ENCODE measurements at regions not wholly inside any gene's neighbourhood (a gene's known extent, or its start where the extent isn't known, plus 50 kb on each side); places are given as distances from the start of the nearest gene placed in this dataset.
"Not testable (repeated sequence)": the region's sequence is repeated elsewhere in the genome, so short reads cannot be mapped to it uniquely, and the experiment has no call there.

GRCh38 chr4:189740118-189740517 is 200.6 kb upstream of the FRG1 start:
- H3K9me3 ChIP-seq (ENCODE audit: control insufficient read depth, insufficient read depth, low read length), result not testable (repeated sequence)

GRCh38 chr4:189740873-189741272 is 199.8 kb upstream of the FRG1 start:
- Histone ChIP-seq H3K9ac (ENCODE audit: low read depth, low read length) (no peak overlapping the region), H3K4me1 (ENCODE audit: control insufficient read depth, insufficient read depth, low read length) (no peaks in the 10 kb centered on the region), H3K9me3 (ENCODE audit: control insufficient read depth, insufficient read depth, low read length) (no peaks in the 10 kb centered on the region), H3K4me3 (ENCODE audit: low read depth, low read length) (no peak overlapping the region), H3K27me3 (ENCODE audit: control insufficient read depth, insufficient read depth, low read length) (no peaks in the 10 kb centered on the region), H3K36me3 (ENCODE audit: control insufficient read depth, insufficient read depth, low read length) (no peaks in the 10 kb centered on the region)

More at GRCh38 chr4:189740118-189740517, 200.6 kb upstream of the FRG1 start:
- not testable (repeated sequence) for H3K9ac ChIP-seq (ENCODE audit: low read depth, low read length); H3K4me3 ChIP-seq (ENCODE audit: low read depth, low read length); H3K27me3 ChIP-seq (ENCODE audit: control insufficient read depth, insufficient read depth, low read length); H3K36me3 ChIP-seq (ENCODE audit: control insufficient read depth, insufficient read depth, low read length); H3K4me1 ChIP-seq (ENCODE audit: control insufficient read depth, insufficient read depth, low read length)

- not testable (repeated sequence) for H3K4me1 ChIP-seq (ENCODE audit: control insufficient read depth, insufficient read depth, low read length); H3K4me3 ChIP-seq (ENCODE audit: low read depth, low read length); H3K9me3 ChIP-seq (ENCODE audit: control insufficient read depth, insufficient read depth, low read length); H3K27me3 ChIP-seq (ENCODE audit: control insufficient read depth, insufficient read depth, low read length); H3K36me3 ChIP-seq (ENCODE audit: control insufficient read depth, insufficient read depth, low read length); H3K9ac ChIP-seq (ENCODE audit: low read depth, low read length)
These were observed 187.6 kb upstream of the FRG1 start for GRCh38 chr4:189753092-189753491.

- Histone ChIP-seq H3K9ac (ENCODE audit: low read depth, low read length) (no peak overlapping the region), H3K36me3 (ENCODE audit: control insufficient read depth, insufficient read depth, low read length) (no peaks in the 10 kb centered on the region), H3K4me1 (ENCODE audit: control insufficient read depth, insufficient read depth, low read length) (no peaks in the 10 kb centered on the region), H3K9me3 (ENCODE audit: control insufficient read depth, insufficient read depth, low read length) (no peaks in the 10 kb centered on the region), H3K27me3 (ENCODE audit: control insufficient read depth, insufficient read depth, low read length) (no peaks in the 10 kb centered on the region), H3K4me3 (ENCODE audit: low read depth, low read length) (no peak overlapping the region)
These were observed 177.1 kb upstream of the FRG1 start for GRCh38 chr4:189763583-189763982.

- Histone ChIP-seq H3K9ac (ENCODE audit: low read depth, low read length) (no peak overlapping the region), H3K4me3 (ENCODE audit: low read depth, low read length) (no peak overlapping the region), H3K36me3 (ENCODE audit: control insufficient read depth, insufficient read depth, low read length) (no peaks in the 10 kb centered on the region), H3K9me3 (ENCODE audit: control insufficient read depth, insufficient read depth, low read length) (no peaks in the 10 kb centered on the region), H3K4me1 (ENCODE audit: control insufficient read depth, insufficient read depth, low read length) (no peaks in the 10 kb centered on the region), H3K27me3 (ENCODE audit: control insufficient read depth, insufficient read depth, low read length) (no peaks in the 10 kb centered on the region)
These were observed 175.4 kb upstream of the FRG1 start for GRCh38 chr4:189765301-189765700.

GRCh38 chr4:189765736-189766135 is 174.9 kb upstream of the FRG1 start:
- Histone ChIP-seq H3K9me3 (ENCODE audit: control insufficient read depth, insufficient read depth, low read length) (no peaks in the 10 kb centered on the region), H3K4me3 (ENCODE audit: low read depth, low read length) (no peak overlapping the region), H3K4me1 (ENCODE audit: control insufficient read depth, insufficient read depth, low read length) (no peaks in the 10 kb centered on the region), H3K36me3 (ENCODE audit: control insufficient read depth, insufficient read depth, low read length) (no peaks in the 10 kb centered on the region), H3K9ac (ENCODE audit: low read depth, low read length) (no peak overlapping the region), H3K27me3 (ENCODE audit: control insufficient read depth, insufficient read depth, low read length) (no peaks in the 10 kb centered on the region)

- H3K4me3 ChIP-seq (ENCODE audit: low read depth, low read length), result no peak overlapping the region
These were observed 172.7 kb upstream of the FRG1 start for GRCh38 chr4:189767941-189768340.

GRCh38 chr4:189769131-189769530 is 171.5 kb upstream of the FRG1 start:
- no peaks in the 10 kb centered on the region for H3K9me3 ChIP-seq (ENCODE audit: control insufficient read depth, insufficient read depth, low read length)
- no peak overlapping the region for H3K4me3 ChIP-seq (ENCODE audit: low read depth, low read length)
- no peaks in the 10 kb centered on the region for H3K4me1 ChIP-seq (ENCODE audit: control insufficient read depth, insufficient read depth, low read length)
- H3K36me3 ChIP-seq (ENCODE audit: control insufficient read depth, insufficient read depth, low read length), result no peaks in the 10 kb centered on the region
- no peaks in the 10 kb centered on the region for H3K27me3 ChIP-seq (ENCODE audit: control insufficient read depth, insufficient read depth, low read length)
- no peak overlapping the region for H3K9ac ChIP-seq (ENCODE audit: low read depth, low read length)

More at GRCh38 chr4:189767941-189768340, 172.7 kb upstream of the FRG1 start:
- Histone ChIP-seq H3K4me1 (ENCODE audit: control insufficient read depth, insufficient read depth, low read length) (no peaks in the 10 kb centered on the region), H3K27me3 (ENCODE audit: control insufficient read depth, insufficient read depth, low read length) (no peaks in the 10 kb centered on the region), H3K36me3 (ENCODE audit: control insufficient read depth, insufficient read depth, low read length) (no peaks in the 10 kb centered on the region), H3K9me3 (ENCODE audit: control insufficient read depth, insufficient read depth, low read length) (no peaks in the 10 kb centered on the region), H3K9ac (ENCODE audit: low read depth, low read length) (no peak overlapping the region)

- Histone ChIP-seq H3K27me3 (ENCODE audit: control insufficient read depth, insufficient read depth, low read length) (no peaks in the 10 kb centered on the region), H3K9me3 (ENCODE audit: control insufficient read depth, insufficient read depth, low read length) (no peaks in the 10 kb centered on the region), H3K9ac (ENCODE audit: low read depth, low read length) (no peak overlapping the region), H3K36me3 (ENCODE audit: control insufficient read depth, insufficient read depth, low read length) (no peaks in the 10 kb centered on the region), H3K4me3 (ENCODE audit: low read depth, low read length) (no peak overlapping the region), H3K4me1 (ENCODE audit: control insufficient read depth, insufficient read depth, low read length) (no peaks in the 10 kb centered on the region)
These were observed 168.8 kb upstream of the FRG1 start for GRCh38 chr4:189771696-189772361.

GRCh38 chr4:189773909-189774308 is 166.8 kb upstream of the FRG1 start:
- H3K9ac ChIP-seq (ENCODE audit: low read depth, low read length), result no peak overlapping the region
- no peaks in the 10 kb centered on the region for H3K9me3 ChIP-seq (ENCODE audit: control insufficient read depth, insufficient read depth, low read length)
- H3K4me3 ChIP-seq (ENCODE audit: low read depth, low read length), result no peak overlapping the region
- no peaks in the 10 kb centered on the region for H3K4me1 ChIP-seq (ENCODE audit: control insufficient read depth, insufficient read depth, low read length)
- H3K36me3 ChIP-seq (ENCODE audit: control insufficient read depth, insufficient read depth, low read length), result no peaks in the 10 kb centered on the region
- H3K27me3 ChIP-seq (ENCODE audit: control insufficient read depth, insufficient read depth, low read length), result no peaks in the 10 kb centered on the region

- Histone ChIP-seq H3K9ac (ENCODE audit: low read depth, low read length) (no peak overlapping the region), H3K27me3 (ENCODE audit: control insufficient read depth, insufficient read depth, low read length) (no peaks in the 10 kb centered on the region), H3K4me3 (ENCODE audit: low read depth, low read length) (no peak overlapping the region), H3K4me1 (ENCODE audit: control insufficient read depth, insufficient read depth, low read length) (no peaks in the 10 kb centered on the region), H3K9me3 (ENCODE audit: control insufficient read depth, insufficient read depth, low read length) (no peaks in the 10 kb centered on the region), H3K36me3 (ENCODE audit: control insufficient read depth, insufficient read depth, low read length) (no peaks in the 10 kb centered on the region)
These were observed 161.2 kb upstream of the FRG1 start for GRCh38 chr4:189779281-189779980.

GRCh38 chr4:189780391-189780790 is 160.3 kb upstream of the FRG1 start:
- Histone ChIP-seq H3K9ac (ENCODE audit: low read depth, low read length) (no peak overlapping the region), H3K9me3 (ENCODE audit: control insufficient read depth, insufficient read depth, low read length) (no peaks in the 10 kb centered on the region), H3K36me3 (ENCODE audit: control insufficient read depth, insufficient read depth, low read length) (no peaks in the 10 kb centered on the region), H3K4me1 (ENCODE audit: control insufficient read depth, insufficient read depth, low read length) (peaks cover 7% of the 10 kb centered on the region), H3K27me3 (ENCODE audit: control insufficient read depth, insufficient read depth, low read length) (no peaks in the 10 kb centered on the region), H3K4me3 (ENCODE audit: low read depth, low read length) (no peak overlapping the region)

Measured in iPS-15b (cell line).